NCI-H1694 treated with DMSO at 0.1 percent for 48 hours (cell line): ENCODE measurements at regions not wholly inside any gene's neighbourhood (a gene's known extent, or its start where the extent isn't known, plus 50 kb on each side); places are given as distances from the start of the nearest gene placed in this dataset.

Experiments used
- DNase-seq: peaks from one replicate; lab custom pipeline; 2025; lab: John Stamatoyannopoulos, UW

GRCh38 chr12:90321369-90321768, 612.7 kb upstream of the ATP2B1 start:
- DNase-seq, result no peak

GRCh38 chr12:90311561-90311960, 602.9 kb upstream of the ATP2B1 start:
- no peak for DNase-seq

GRCh38 chr12:90305379-90305778, 596.7 kb upstream of the ATP2B1 start:
- no peak for DNase-seq

GRCh38 chr12:90304231-90304630, 595.6 kb upstream of the ATP2B1 start:
- no peak for DNase-seq

- no peak for DNase-seq
These were observed 595.1 kb upstream of the ATP2B1 start for GRCh38 chr12:90303771-90304170.

GRCh38 chr12:90301561-90302133, 593.0 kb upstream of the ATP2B1 start:
- no peak for DNase-seq

GRCh38 chr12:90301095-90301494, 592.5 kb upstream of the ATP2B1 start:
- DNase-seq, result no peak

- DNase-seq, result no peak
These were observed 591.0 kb upstream of the ATP2B1 start for GRCh38 chr12:90299666-90300065.

- no peak for DNase-seq
These were observed 590.5 kb upstream of the ATP2B1 start for GRCh38 chr12:90299121-90299520.

- DNase-seq, result no peak
These were observed 589.8 kb upstream of the ATP2B1 start for GRCh38 chr12:90298289-90298948.

- no peak for DNase-seq
These were observed 587.2 kb upstream of the ATP2B1 start for GRCh38 chr12:90295858-90296257.

- DNase-seq, result no peak
These were observed 583.5 kb upstream of the ATP2B1 start for GRCh38 chr12:90292183-90292582.

- no peak for DNase-seq
These were observed 582.6 kb upstream of the ATP2B1 start for GRCh38 chr12:90290980-90291975.

GRCh38 chr12:90287585-90287984, 578.9 kb upstream of the ATP2B1 start:
- no peak for DNase-seq

GRCh38 chr12:90281154-90281868, 572.7 kb upstream of the ATP2B1 start:
- DNase-seq, result no peak

GRCh38 chr12:90280564-90281058, 572.0 kb upstream of the ATP2B1 start:
- no peak for DNase-seq

GRCh38 chr12:90280033-90280432, 571.4 kb upstream of the ATP2B1 start:
- no peak for DNase-seq

- no peak for DNase-seq
These were observed 566.5 kb upstream of the ATP2B1 start for GRCh38 chr12:90275088-90275487.

- DNase-seq, result no peak
These were observed 565.8 kb upstream of the ATP2B1 start for GRCh38 chr12:90274407-90274806.

GRCh38 chr12:90268574-90268973, 559.9 kb upstream of the ATP2B1 start:
- DNase-seq, result no peak

- no peak for DNase-seq
These were observed 553.6 kb upstream of the ATP2B1 start for GRCh38 chr12:90262251-90262650.

GRCh38 chr12:90261283-90261682, 552.6 kb upstream of the ATP2B1 start:
- peak; percentile 20 for DNase-seq
